ENCODE measurements at regions not wholly inside any gene's neighbourhood (a gene's known extent, or its start where the extent isn't known, plus 50 kb on each side); places are given as distances from the start of the nearest gene placed in this dataset.

- Histone ChIP-seq H4K20me1 (ENCODE audit: insufficient read depth, low read length) (no peaks in the 10 kb centered on the region), H3K27me3 (ENCODE audit: control insufficient read depth in 2 of 2, insufficient read depth in 2 of 2, low read length in 2 of 2) (no peaks in the 10 kb centered on the region), H3K4me2 (replicated peaks; ENCODE audit: extremely low read depth, low read length, poor library complexity, severe bottlenecking) (no peak overlapping the region), H3K9me3 (replicated peaks in 1 of 2; ENCODE audit: control insufficient read depth in 1 of 2, insufficient read depth in 1 of 2, low read length in 2 of 2) (peaks cover 12 to 13% of the 10 kb centered on the region in 2 donors), H3K79me2 (ENCODE audit: insufficient read depth, low read length) (no peaks in the 10 kb centered on the region), H3K4me3 (replicated peaks in 1 of 3; ENCODE audit: low read depth in 2 of 3, low read length in 3 of 3) (no peak overlapping the region), H3K27ac (ENCODE audit: low read depth in 1 of 2, low read length in 2 of 2) (no peak overlapping the region), H3K9ac (ENCODE audit: insufficient read depth, low read length, poor library complexity, severe bottlenecking) (no peak overlapping the region), H3K4me1 (ENCODE audit: control insufficient read depth in 1 of 2, insufficient read depth in 2 of 2, low read length in 2 of 2) (no peaks in the 10 kb centered on the region), H2AFZ (ENCODE audit: insufficient read depth, low read depth, low read length, poor library complexity, severe bottlenecking) (no peak overlapping the region), H3K36me3 (replicated peaks in 1 of 2; ENCODE audit: control insufficient read depth in 1 of 2, insufficient read depth in 2 of 2, low read length in 2 of 2) (no peaks in the 10 kb centered on the region)
- WGBS (ENCODE audit: insufficient coverage), result no CpG with 5 or more reads among the region's 1 CpG
- Mint-ChIP-seq H3K36me3 (no peaks in the 10 kb centered on the region), H3K4me3 (no peak overlapping the region), H3K27me3 (ENCODE audit: low read depth in 3 of 3) (no peaks in the 10 kb centered on the region), H3K27ac (no peak overlapping the region), H3K9me3 (peaks cover 2 to 12% (median 4%) of the 10 kb centered on the region in 7 donors), H3K4me1 (no peaks in the 10 kb centered on the region)
- no peak for DNase-seq
- intact Hi-C loops (cut with micrococcal nuclease), result no loop called here
- no peak for TF ChIP-seq CTCF (IDR thresholded peaks at IDR 0.05)
Measured at GRCh38 chr13:81722456-81722855, 1381.5 kb upstream of the SPRY2 start.

GRCh38 chr13:81721400-81721799 is 1380.5 kb upstream of the SPRY2 start:
- Mint-ChIP-seq H3K27me3 (ENCODE audit: low read depth in 3 of 3) (no peaks in the 10 kb centered on the region), H3K36me3 (no peaks in the 10 kb centered on the region), H3K4me3 (no peak overlapping the region), H3K4me1 (no peaks in the 10 kb centered on the region), H3K27ac (no peak overlapping the region), H3K9me3 (peaks cover 2 to 10% (median 3%) of the 10 kb centered on the region in 7 donors)
- Histone ChIP-seq H3K36me3 (replicated peaks in 1 of 2; ENCODE audit: control insufficient read depth in 1 of 2, insufficient read depth in 2 of 2, low read length in 2 of 2) (no peaks in the 10 kb centered on the region), H3K27me3 (ENCODE audit: control insufficient read depth in 2 of 2, insufficient read depth in 2 of 2, low read length in 2 of 2) (no peaks in the 10 kb centered on the region), H3K4me3 (replicated peaks in 1 of 3; ENCODE audit: low read depth in 2 of 3, low read length in 3 of 3) (no peak overlapping the region), H3K27ac (ENCODE audit: low read depth in 1 of 2, low read length in 2 of 2) (no peak overlapping the region), H3K9ac (ENCODE audit: insufficient read depth, low read length, poor library complexity, severe bottlenecking) (no peak overlapping the region), H3K4me2 (replicated peaks; ENCODE audit: extremely low read depth, low read length, poor library complexity, severe bottlenecking) (no peak overlapping the region), H3K79me2 (ENCODE audit: insufficient read depth, low read length) (no peaks in the 10 kb centered on the region), H3K4me1 (ENCODE audit: control insufficient read depth in 1 of 2, insufficient read depth in 2 of 2, low read length in 2 of 2) (no peaks in the 10 kb centered on the region), H3K9me3 (replicated peaks in 1 of 2; ENCODE audit: control insufficient read depth in 1 of 2, insufficient read depth in 1 of 2, low read length in 2 of 2) (peaks cover 11 to 12% of the 10 kb centered on the region in 2 donors), H4K20me1 (ENCODE audit: insufficient read depth, low read length) (no peaks in the 10 kb centered on the region), H2AFZ (ENCODE audit: insufficient read depth, low read depth, low read length, poor library complexity, severe bottlenecking) (no peak overlapping the region)
- no peak for TF ChIP-seq CTCF (IDR thresholded peaks at IDR 0.05)
- intact Hi-C loops (cut with micrococcal nuclease), result no loop called here
- no peak for DNase-seq

Measured in CD14-positive monocyte (primary cell).